NCI-H748 (cell line): ENCODE measurements at regions not wholly inside any gene's neighbourhood (a gene's known extent, or its start where the extent isn't known, plus 50 kb on each side); places are given as distances from the start of the nearest gene placed in this dataset.

Source experiments
- DNase-seq: peaks from one replicate; lab custom pipeline; 2025; ENCODE audit not compliant: unreplicated experiment; lab: John Stamatoyannopoulos, UW

GRCh38 chr9:89829346-89829745 is 224.5 kb downstream of the GADD45G start:
- DNase-seq, result no peak

- DNase-seq, result no peak
These were observed 230.9 kb downstream of the GADD45G start for GRCh38 chr9:89835666-89836065.

DNA sequence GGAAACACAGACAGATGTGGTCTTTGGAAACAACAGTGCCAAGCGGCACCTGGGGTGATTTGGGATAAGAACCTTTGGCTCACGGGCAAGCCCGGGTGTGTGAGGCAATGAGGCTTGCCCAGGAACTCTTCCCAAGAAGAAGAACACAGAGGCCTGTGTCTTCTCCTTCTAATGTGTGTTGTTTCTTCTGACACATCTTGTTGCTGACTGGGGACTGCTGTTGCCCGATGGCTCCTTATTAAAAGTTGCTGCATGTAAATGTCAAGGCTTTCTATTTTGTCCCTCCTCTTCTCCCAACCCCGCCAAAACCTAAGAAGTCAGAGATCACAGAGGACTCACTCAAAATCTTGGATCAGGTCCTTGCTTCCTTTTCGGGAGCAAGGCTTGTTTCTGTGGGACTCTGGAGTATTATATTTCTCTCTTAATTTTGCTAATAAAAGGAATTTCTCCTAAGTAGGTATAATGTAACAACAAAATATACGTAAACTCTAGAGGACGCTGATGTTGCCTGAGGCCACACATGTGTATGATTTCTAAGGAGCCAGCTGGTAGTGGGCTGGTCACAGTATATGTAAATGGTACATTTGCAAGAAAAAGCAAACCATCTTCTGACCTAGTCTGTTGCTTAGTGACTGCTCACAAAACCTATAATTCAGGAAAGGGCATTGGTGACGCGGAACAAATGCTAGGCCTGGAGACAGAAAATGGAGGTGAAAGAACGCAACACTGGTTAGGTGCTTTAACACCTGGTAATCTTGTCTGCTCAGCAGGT is 232.5 kb downstream of the GADD45G start:
- no peak for DNase-seq

DNA sequence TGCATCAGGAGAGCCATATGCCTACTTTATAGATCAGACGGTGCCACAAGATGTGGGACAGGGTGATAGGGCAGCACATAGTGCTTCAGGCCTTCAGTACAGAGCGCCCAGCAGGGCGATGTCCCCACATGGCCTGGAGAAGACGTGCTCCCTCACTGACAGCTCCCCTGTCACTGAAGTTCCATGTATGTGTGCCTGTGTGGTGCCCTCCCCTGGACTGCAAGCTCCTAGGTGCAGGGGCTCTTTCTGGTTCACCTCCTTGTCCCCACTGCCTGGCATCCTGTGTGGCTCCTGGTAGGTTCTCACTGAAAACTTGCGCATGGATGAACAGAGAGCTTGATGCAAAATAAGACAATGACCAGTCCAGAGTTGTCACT is 233.1 kb downstream of the GADD45G start:
- no peak for DNase-seq

DNA sequence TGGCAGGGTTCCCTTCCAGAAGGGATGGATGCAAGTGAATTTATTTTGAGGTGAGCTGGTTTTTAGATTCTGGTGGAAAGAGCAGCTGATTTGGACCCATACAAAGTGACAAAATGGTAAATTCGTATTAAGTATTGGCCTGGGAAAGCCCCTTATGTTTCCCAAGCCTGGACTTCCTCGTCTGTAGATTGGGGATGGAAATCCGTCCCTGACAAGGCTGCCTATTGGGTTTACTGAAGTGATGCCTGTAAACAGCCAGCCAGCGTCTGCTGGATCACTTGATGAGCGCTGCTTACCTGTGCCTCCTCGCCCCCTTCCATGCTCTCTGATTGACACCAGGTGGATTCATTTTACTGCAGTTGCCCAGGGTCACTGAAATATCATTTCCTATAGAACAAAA is 233.8 kb downstream of the GADD45G start:
- DNase-seq, result no peak

GRCh38 chr9:89839449-89839848 is 234.6 kb downstream of the GADD45G start:
- DNase-seq, result no peak

DNA sequence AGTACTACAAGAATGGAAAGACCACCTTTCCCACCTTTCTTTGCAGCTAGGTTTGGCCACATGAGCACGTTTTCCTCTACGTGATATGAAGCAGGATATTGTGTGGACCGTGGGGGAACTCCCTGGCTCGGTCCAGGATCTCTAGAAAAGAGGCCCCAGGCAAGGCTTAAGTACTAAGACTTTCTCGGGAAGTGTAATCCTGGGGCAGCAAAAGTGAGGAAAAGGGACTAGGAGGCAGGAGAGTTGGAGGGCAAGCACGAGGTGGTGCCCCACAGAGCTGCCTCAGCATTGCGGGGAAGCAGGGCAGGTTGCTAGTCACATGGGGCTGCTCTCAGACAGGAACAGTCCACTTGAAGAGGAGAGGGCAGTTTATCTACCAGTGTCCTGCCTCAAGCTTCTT is 235.1 kb downstream of the GADD45G start:
- no peak for DNase-seq

DNA sequence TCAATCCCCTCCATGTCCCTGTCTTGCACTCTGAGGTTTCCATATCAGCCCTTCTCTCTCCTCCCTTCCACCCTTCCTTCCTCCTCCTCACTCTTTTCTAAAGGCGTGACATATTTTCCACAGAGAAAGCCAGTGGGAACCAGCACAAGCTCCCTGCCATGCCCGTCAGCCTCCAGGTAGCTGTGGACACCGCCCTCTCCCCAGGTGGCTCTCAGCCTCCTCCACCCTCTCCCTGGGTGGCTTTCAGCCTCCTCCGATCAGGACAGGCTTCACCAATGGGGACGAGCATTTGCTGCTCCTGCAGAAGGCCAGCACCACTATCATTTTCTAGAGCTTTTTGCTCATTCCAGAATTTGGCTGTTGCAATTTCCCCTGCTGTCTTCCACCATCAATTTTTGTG is 236.6 kb downstream of the GADD45G start:
- DNase-seq, result no peak

DNA sequence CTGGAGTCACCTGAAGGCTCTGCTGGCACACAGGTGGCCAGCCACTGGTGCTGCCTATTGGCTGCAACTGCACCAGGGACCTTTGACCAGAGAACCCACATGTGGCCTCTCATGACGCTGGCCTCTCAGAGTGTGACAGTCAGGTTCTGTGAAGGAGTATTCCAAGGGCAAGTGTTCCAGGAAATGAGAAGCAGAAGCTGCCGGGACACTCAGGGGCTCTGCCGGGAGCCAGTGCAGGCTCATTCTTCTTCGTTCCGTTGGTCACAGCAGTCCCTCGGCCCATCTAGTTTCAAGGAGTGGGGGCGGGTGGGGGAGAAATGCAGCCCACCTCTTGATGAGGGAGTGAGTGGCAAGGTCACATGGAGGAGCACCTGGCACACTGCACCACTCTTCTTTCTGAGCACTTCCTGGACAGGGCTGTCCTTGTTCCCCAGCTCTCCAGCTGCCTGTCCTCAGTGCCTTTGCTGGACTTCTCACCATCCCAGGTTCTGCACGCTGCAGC is 237.5 kb downstream of the GADD45G start:
- no peak for DNase-seq

GRCh38 chr9:89843074-89843473 is 238.3 kb downstream of the GADD45G start:
- no peak for DNase-seq

GRCh38 chr9:89843591-89843990 is 238.8 kb downstream of the GADD45G start:
- DNase-seq, result no peak

DNA sequence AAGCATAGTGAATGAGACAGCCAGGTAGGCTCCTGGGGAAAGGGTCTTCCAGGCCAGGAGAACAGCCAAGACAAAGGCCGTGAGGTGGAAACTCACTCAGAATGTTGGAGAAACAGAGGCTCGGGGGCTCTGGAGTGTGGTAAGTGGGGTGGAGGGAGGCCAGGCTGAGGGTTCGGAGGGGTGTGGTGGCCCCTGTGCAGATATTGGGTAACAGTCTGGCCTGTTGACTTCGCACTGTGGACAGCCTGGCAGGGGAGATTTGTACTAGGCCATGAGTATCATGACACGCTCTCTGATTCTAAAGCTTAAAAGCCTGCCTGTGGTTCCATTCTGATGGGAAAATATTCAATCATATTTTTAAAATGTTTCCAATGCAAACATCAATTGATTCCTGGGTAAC is 239.3 kb downstream of the GADD45G start:
- DNase-seq, result no peak

GRCh38 chr9:89844535-89844934 is 239.7 kb downstream of the GADD45G start:
- DNase-seq, result peak; percentile 20

- no peak for DNase-seq
These were observed 240.5 kb downstream of the GADD45G start for GRCh38 chr9:89845321-89845720.

- no peak for DNase-seq
These were observed 241.1 kb downstream of the GADD45G start for GRCh38 chr9:89845862-89846261.

DNA sequence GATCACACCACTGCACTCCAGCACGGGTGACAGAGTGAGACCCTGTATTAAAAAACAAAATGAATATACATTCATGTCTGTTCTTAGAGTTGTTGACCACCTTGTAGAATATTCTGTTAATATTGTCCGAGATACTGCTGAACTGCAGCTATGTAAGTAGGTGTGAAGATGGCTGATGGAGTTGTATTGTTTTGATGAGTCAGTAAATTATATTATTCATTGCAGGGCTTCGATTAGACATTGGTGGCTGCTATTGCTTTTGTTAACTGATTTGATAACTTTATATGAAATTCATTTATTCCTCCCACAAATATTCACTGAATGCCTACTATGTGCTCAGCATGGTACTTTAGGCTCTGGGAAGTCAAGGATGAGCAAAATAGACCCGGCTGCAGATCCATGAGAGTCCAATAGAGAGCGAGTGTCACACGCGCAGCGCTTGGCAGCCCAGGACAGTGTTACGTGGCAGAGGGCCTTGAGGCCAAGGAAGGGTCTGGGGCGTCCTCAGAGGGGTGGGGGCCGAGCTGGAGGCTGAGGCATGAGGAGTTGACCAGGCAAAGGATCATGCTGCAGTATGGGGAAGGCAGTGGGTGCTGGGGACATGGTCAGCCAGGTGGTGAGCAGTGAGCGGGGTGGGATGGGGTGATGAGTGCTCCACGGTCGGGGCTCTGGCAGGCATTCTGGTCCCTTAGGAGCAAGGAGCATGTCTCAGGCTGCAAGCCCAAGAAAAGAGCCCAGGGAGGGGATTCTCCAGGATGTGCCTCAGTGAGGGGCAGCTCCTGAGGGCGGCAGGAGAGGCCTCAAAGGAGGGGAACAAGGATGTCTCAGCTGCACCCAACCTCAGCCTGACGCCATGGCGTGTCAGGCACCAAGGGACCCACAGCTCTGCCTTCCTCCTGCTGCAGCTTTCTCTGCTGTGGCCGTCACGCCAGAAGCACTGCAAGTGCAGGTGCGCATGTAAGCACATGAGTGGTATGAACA is 243.5 kb downstream of the GADD45G start:
- DNase-seq, result no peak

DNA sequence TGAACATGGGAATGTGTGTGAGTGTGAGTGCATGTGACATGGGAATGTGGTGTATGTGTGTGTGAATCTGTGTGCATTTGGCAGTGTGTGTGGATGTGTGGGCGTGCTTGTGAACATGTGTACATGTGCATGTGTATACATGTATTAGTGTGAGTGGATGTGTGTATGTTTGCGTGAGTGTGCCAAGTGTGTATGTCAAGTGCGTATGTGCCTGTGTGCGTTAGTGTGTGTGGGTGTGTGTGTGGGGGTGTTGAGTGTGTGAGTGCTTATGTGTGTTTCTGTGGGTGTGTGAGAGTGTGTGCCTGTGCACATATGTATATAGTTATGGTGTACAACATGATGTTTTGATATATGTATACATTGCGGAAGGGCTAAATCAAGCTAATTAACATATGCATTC is 244.3 kb downstream of the GADD45G start:
- DNase-seq, result no peak

DNA sequence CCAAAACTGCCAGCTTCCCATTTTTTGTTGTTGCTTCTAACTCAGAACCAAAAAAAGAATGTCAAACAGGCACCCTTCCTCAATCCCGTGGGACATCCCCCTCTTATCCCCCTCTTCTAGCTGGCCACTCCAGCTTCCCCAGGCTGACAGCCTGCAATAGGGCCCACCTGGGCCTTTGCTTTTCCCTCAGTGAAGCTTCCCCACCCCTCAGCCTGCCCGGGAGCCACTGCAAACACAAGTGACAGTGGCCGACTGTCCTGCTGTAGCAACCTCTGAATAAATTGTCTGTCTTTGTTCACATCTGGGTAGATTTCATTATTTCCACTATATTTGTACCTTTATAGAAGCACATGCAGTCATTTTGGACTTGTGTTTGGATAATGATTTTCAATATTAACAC is 245.3 kb downstream of the GADD45G start:
- no peak for DNase-seq

- no peak for DNase-seq
These were observed 246.0 kb downstream of the GADD45G start for GRCh38 chr9:89850631-89851325.

DNA sequence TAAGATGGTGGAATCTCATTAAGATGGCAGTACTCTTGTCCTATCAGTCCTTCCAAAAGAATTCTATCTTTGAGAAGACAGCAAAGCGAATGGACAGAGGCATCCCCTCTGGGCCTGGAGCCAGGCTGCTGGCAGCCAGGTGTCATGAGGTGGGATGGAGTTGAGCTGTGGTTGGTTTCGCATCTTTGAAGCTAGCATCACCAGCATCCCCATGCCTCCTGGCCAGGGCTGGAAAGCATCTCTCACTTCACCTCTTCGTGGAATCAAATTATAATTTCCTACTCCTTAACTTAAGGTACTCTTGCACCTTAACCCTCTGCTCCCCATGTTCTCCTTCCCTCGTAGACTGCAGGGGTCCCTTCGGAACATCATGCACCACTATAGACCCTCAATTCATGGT is 248.3 kb downstream of the GADD45G start:
- no peak for DNase-seq

GRCh38 chr9:89853931-89854330 is 249.1 kb downstream of the GADD45G start:
- DNase-seq, result no peak
